ENCODE measurements at regions not wholly inside any gene's neighbourhood (a gene's known extent, or its start where the extent isn't known, plus 50 kb on each side); places are given as distances from the start of the nearest gene placed in this dataset.
"Not testable (repeated sequence)": the region's sequence is repeated elsewhere in the genome, so short reads cannot be mapped to it uniquely, and the experiment has no call there.

DNA sequence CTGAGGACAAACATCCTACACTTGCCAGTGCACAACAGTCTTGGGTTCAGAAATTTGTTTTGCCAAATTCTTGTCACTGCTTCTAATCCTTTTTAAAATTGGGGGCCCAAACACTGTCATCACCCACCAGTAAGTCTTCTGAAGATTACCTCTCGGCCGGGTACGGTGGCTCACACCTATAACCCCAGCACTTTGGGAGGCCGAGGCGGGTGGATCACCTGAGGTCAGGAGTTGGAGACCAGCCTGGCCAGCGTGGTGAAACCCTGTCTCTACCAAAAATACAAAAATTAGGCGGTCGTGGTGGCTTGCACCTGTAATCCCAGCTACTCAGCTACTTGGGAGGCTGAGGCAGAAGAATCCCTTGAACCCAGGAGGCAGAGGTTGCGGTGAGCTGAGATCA is 87.8 kb upstream of the DMRT1 start:
- CTCF ChIA-PET (ENCODE audit: low intra/inter-chr PET ratio, low total read pairs) = interaction anchor here (1.1 kb wide), 1 partner anchor 139 kb away, joined by 3 read pairs; no protein-coding TSS in a partner anchor
- DNase-seq (ENCODE audit: low spot score); FAIRE-seq; H3K79me2 ChIP-seq (ENCODE audit: insufficient read depth, low read length); intact Hi-C loops (cut with micrococcal nuclease; ENCODE audit: unreplicated experiment); H3K4me3 ChIP-seq (replicated peaks in 1 of 3; ENCODE audit: insufficient read depth in 1 of 3, low read depth in 2 of 3, low read length in 3 of 3); in situ Hi-C loops (cut with HindIII; ENCODE audit: extremely low pct_ligation_motif_present, low pct_unique_long_range_greater_than_20kb); H3K27me3 ChIP-seq (ENCODE audit: control insufficient read depth in 1 of 2, insufficient read depth in 2 of 2, low read length in 2 of 2); H4K20me1 ChIP-seq (ENCODE audit: insufficient read depth, low read length); H3K27ac ChIP-seq (ENCODE audit: extremely low read length, insufficient read depth, low read length); ATAC-seq; H3K9ac ChIP-seq (ENCODE audit: insufficient read depth, low read depth, low read length); H3K36me3 ChIP-seq (replicated peaks in 1 of 2; ENCODE audit: control insufficient read depth in 1 of 2, insufficient read depth in 2 of 2, low read length in 2 of 2); POLR2A ChIA-PET; H3K4me2 ChIP-seq (ENCODE audit: low read depth, low read length); H3K9me3 ChIP-seq (ENCODE audit: low read length); BruUV-seq (replicated peaks); H2AFZ ChIP-seq (ENCODE audit: low read length): not testable (repeated sequence)
- WGBS (ENCODE audit: low lambda C conversion rate) = 91% methylated on average over 9 of the region's 9 CpGs
- H3K4me1 ChIP-seq (ENCODE audit: insufficient read depth, low read length) = peaks cover 39% of the 10 kb centered on the region

DNA sequence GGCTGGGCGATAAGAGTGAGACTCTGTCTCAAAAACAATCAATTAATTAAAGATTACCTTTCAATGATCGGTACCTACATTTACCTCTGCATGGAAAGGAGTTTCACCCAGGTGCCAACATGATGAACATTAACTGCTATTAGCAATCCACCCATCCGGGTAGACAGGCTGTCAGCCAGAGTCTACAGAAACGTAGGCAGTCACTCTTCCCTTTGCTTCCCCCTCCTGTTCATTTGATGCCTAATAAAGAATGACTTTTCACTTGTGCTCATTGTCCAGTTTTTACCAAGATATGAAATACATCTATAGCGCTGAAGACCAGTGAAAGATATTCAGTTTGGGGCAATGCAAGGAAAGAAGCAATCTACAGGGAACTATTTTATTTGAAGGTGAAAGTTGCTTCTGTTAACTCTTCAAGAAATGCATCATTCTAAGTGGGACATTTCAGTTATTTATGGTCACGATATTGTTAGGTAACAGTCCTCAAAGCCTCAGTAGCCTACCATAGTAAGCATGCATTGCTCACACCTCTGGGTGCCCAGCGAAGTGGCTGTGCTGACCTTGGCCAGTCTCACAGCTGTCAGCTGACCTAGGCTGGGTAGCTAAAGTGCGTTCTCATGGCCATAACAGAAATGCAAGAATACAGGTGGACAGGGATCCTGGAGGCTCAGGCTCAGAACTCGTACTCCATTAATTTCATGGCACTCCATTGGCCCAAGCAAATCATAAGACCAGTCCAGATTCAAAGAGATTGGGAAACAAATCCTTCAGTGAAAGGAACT is 87.2 kb upstream of the DMRT1 start:
- H3K9ac ChIP-seq (ENCODE audit: insufficient read depth, low read depth, low read length) = no peak overlapping the region
- H4K20me1 ChIP-seq (ENCODE audit: insufficient read depth, low read length) = no peaks in the 10 kb centered on the region
- H3K27me3 ChIP-seq (ENCODE audit: control insufficient read depth in 1 of 2, insufficient read depth in 2 of 2, low read length in 2 of 2) = no peaks in the 10 kb centered on the region
- TF ChIP-seq, protein P1, sequence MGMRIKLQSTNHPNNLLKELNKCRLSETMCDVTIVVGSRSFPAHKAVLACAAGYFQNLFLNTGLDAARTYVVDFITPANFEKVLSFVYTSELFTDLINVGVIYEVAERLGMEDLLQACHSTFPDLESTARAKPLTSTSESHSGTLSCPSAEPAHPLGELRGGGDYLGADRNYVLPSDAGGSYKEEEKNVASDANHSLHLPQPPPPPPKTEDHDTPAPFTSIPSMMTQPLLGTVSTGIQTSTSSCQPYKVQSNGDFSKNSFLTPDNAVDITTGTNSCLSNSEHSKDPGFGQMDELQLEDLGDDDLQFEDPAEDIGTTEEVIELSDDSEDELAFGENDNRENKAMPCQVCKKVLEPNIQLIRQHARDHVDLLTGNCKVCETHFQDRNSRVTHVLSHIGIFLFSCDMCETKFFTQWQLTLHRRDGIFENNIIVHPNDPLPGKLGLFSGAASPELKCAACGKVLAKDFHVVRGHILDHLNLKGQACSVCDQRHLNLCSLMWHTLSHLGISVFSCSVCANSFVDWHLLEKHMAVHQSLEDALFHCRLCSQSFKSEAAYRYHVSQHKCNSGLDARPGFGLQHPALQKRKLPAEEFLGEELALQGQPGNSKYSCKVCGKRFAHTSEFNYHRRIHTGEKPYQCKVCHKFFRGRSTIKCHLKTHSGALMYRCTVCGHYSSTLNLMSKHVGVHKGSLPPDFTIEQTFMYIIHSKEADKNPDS (CRISPR knock-in tag; IDR thresholded peaks at IDR 0.05) = no peak
- no peak for TF ChIP-seq AGO1 (IDR thresholded peaks at IDR 0.05; ENCODE audit: low read depth, low read length, poor library complexity, severe bottlenecking)
- no peak for TF ChIP-seq SIN3B (IDR thresholded peaks at IDR 0.05; ENCODE audit: low read length)
- TF ChIP-seq TOE1 (CRISPR knock-in tag; IDR thresholded peaks at IDR 0.05) = no peak
- no peak for TF ChIP-seq ETV5 (CRISPR knock-in tag; IDR thresholded peaks at IDR 0.05; ENCODE audit: borderline replicate concordance)
- H3K27ac ChIP-seq (ENCODE audit: extremely low read length, insufficient read depth, low read length) = no peak overlapping the region
- FAIRE-seq = no peak
- H3K36me3 ChIP-seq (replicated peaks in 1 of 2; ENCODE audit: control insufficient read depth in 1 of 2, insufficient read depth in 2 of 2, low read length in 2 of 2) = peaks cover 0 to 2% of the 10 kb centered on the region in 2 experiments; a peak in 1 of 5 replicates
- H3K4me3 ChIP-seq (replicated peaks in 1 of 3; ENCODE audit: insufficient read depth in 1 of 3, low read depth in 2 of 3, low read length in 3 of 3) = no peak overlapping the region
- BruUV-seq (replicated peaks) = no TSS peak
- H3K79me2 ChIP-seq (ENCODE audit: insufficient read depth, low read length) = no peaks in the 10 kb centered on the region
- 91% methylated on average over 9 of the region's 9 CpGs for WGBS (ENCODE audit: low lambda C conversion rate)
- CTCF ChIA-PET (ENCODE audit: low intra/inter-chr PET ratio, low total read pairs) = interaction anchor here (1.1 kb wide), 2 partner anchors 140 to 141 kb away, joined by 3 to 4 read pairs; no protein-coding TSS in a partner anchor
- POLR2A ChIA-PET = no interaction called here
- no peak for DNase-seq (ENCODE audit: low spot score)
- ATAC-seq = no peak
- H3K4me2 ChIP-seq (ENCODE audit: low read depth, low read length) = no peak overlapping the region
- intact Hi-C loops (cut with micrococcal nuclease; ENCODE audit: unreplicated experiment) = no loop called here
- no peaks in the 10 kb centered on the region for H3K9me3 ChIP-seq (ENCODE audit: low read length)
- in situ Hi-C loops (cut with HindIII; ENCODE audit: extremely low pct_ligation_motif_present, low pct_unique_long_range_greater_than_20kb) = no loop called here
- no peak overlapping the region for H2AFZ ChIP-seq (ENCODE audit: low read length)
- peaks cover 45% of the 10 kb centered on the region for H3K4me1 ChIP-seq (ENCODE audit: insufficient read depth, low read length)

All from HepG2 (cell line).